ENCODE measurements at regions not wholly inside any gene's neighbourhood (a gene's known extent, or its start where the extent isn't known, plus 50 kb on each side); places are given as distances from the start of the nearest gene placed in this dataset.

- no peak for TF ChIP-seq CTCF (IDR thresholded peaks at IDR 0.05)
- TF ChIP-seq EZH2phosphoT487 (IDR thresholded peaks at IDR 0.05), result no peak
These were observed 417.7 kb downstream of the ENC1 start for GRCh38 chr5:74222806-74223205.
